HepG2 (cell line): ENCODE measurements at regions not wholly inside any gene's neighbourhood (a gene's known extent, or its start where the extent isn't known, plus 50 kb on each side); places are given as distances from the start of the nearest gene placed in this dataset.

ENCODE experiments used
- ATAC-seq: fragments of 200-7000 bp; cut with Tn5 transposase; 3 replicates; pipeline ENCODE4 v1.9.1; 2020; ENCODE audit warnings: mild to moderate bottlenecking, moderate library complexity
- BruUV-seq: library from RNA; stranded (reverse); fragments of 400-500 nt; replicated peaks from 2 replicates; lab custom pipeline; 2021; lab: Mats Ljungman, UMichigan
- CTCF ChIA-PET: fragments of 300-600 bp; formaldehyde crosslinking; extraction: SDS; loops from one replicate; lab custom pipeline; 2021; ENCODE audit warnings: low total read pairs, inconsistent platforms, low intra/inter-chr PET ratio; lab: Yijun Ruan, JAX
- POLR2A ChIA-PET: fragments of 350-600 bp; sonication (Branson Sonifier 250); formaldehyde crosslinking; loops from one replicate; lab custom pipeline; 2020; ENCODE audit warnings: antibody characterized with exemption, inconsistent platforms; lab: Yijun Ruan, JAX
- DNase-seq: peaks from one replicate; pipeline ENCODE4 v3.0.0-alpha.2; 2015; ENCODE audit warnings: low spot score
- FAIRE-seq: peaks from 3 replicates; lab custom pipeline; 2011; peaks lifted over from hg19 to GRCh38; lab: Jason Lieb, UNC
- H2AFZ ChIP-seq: one replicate; pipeline ENCODE4 v1.6.1; 2011; ENCODE audit warnings: low read length, inconsistent platforms
- H3K27ac ChIP-seq: fragments of 300-600 bp; 3 replicates; pipeline ENCODE4 v1.8.0; 2011; ENCODE audit warnings: mixed run types, mild to moderate bottlenecking, mixed read lengths, low read length, inconsistent platforms; ENCODE audit not compliant: insufficient read depth; ENCODE audit errors: extremely low read length
- H3K27me3 ChIP-seq, 2 experiments: fragments of 200-600 bp in 1 of 2; 2 replicates in 1 of 2; 3 replicates in 1 of 2; pipeline versions ENCODE4 v1.6.0 to v1.8.0; 2011; ENCODE audit warnings: low read length in 2 of 2, mild to moderate bottlenecking in 2 of 2, moderate library complexity in 2 of 2, inconsistent platforms in 1 of 2; ENCODE audit not compliant: insufficient read depth in 2 of 2, control insufficient read depth in 1 of 2
- H3K36me3 ChIP-seq, 2 experiments: fragments of 200-600 bp in 1 of 2; replicated peaks in 1 of 2; 2 replicates in 1 of 2; 3 replicates in 1 of 2; pipeline versions ENCODE4 v1.5.1 to v1.8.0; 2011; ENCODE audit warnings: low read length in 2 of 2, inconsistent platforms in 1 of 2; ENCODE audit not compliant: insufficient read depth in 2 of 2, control insufficient read depth in 1 of 2
- H3K4me1 ChIP-seq: 2 replicates; pipeline ENCODE4 v1.5.1; 2012; ENCODE audit warnings: low read length, inconsistent platforms; ENCODE audit not compliant: insufficient read depth
- H3K4me2 ChIP-seq: 2 replicates; pipeline ENCODE4 v1.6.0; 2011; ENCODE audit warnings: low read depth, low read length, inconsistent platforms
- H3K4me3 ChIP-seq, 3 experiments: fragments of 200-600 bp in 1 of 3; sonication (generic), shearing (Covaris generic) in 1 of 3; replicated peaks in 1 of 3; 2 replicates each; pipeline ENCODE4 v1.5.1; 2011 to 2016; ENCODE audit warnings: low read length in 3 of 3, inconsistent platforms in 2 of 3, low read depth in 2 of 3, mild to moderate bottlenecking in 2 of 3, control low read depth in 1 of 3, mixed read lengths in 1 of 3; ENCODE audit not compliant: insufficient read depth in 1 of 3
- H3K79me2 ChIP-seq: one replicate; pipeline ENCODE4 v1.6.1; 2011; ENCODE audit warnings: low read length, inconsistent platforms; ENCODE audit not compliant: insufficient read depth
- H3K9ac ChIP-seq: 2 replicates; pipeline ENCODE4 v1.6.0; 2011; ENCODE audit warnings: mild to moderate bottlenecking, low read depth, low read length, inconsistent platforms; ENCODE audit not compliant: insufficient read depth
- H3K9me3 ChIP-seq: 2 replicates; pipeline ENCODE4 v1.5.1; 2012; ENCODE audit warnings: mild to moderate bottlenecking, low read length
- H4K20me1 ChIP-seq: 2 replicates; pipeline ENCODE4 v1.6.0; 2011; ENCODE audit warnings: inconsistent platforms, mild to moderate bottlenecking, low read length, moderate library complexity; ENCODE audit not compliant: insufficient read depth
- CAMTA2 ChIP-seq: sonication (generic); formaldehyde crosslinking; IDR thresholded peaks from 2 replicates; pipeline ENCODE4 v1.4.0; 2020; ENCODE audit warnings: mild to moderate bottlenecking, missing genetic modification reagents, borderline replicate concordance
- IRF2 ChIP-seq: IDR thresholded peaks from 2 replicates; pipeline ENCODE4 v1.6.1; 2018; ENCODE audit warnings: missing genetic modification reagents, missing compliant biosample characterization
- MEF2D ChIP-seq: sonication (generic); formaldehyde crosslinking; IDR thresholded peaks from 2 replicates; pipeline ENCODE4 v1.5.1; 2020; ENCODE audit warnings: mild to moderate bottlenecking, missing genetic modification reagents
- NBN ChIP-seq: fragments of 450-650 bp; conservative IDR thresholded peaks from 2 replicates; pipeline ENCODE4 v1.6.1; 2017
- PPARG ChIP-seq: conservative IDR thresholded peaks from 2 replicates; pipeline ENCODE4 v1.6.1; 2016; ENCODE audit warnings: missing biosample characterization, missing genetic modification reagents
- REXO4 ChIP-seq: sonication (generic); formaldehyde crosslinking; IDR thresholded peaks from 2 replicates; pipeline ENCODE4 v1.8.0; 2022; ENCODE audit warnings: missing genetic modification reagents, mild to moderate bottlenecking, borderline replicate concordance
- SRSF4 ChIP-seq: fragments of 200-400 bp; formaldehyde crosslinking; IDR thresholded peaks from one replicate; pipeline ENCODE4 v1.6.1; 2018; ENCODE audit warnings: mild to moderate bottlenecking, low read depth, low read length, moderate library complexity; ENCODE audit not compliant: poor library complexity, severe bottlenecking
- ZNF143 ChIP-seq: sonication (generic); formaldehyde crosslinking; IDR thresholded peaks from 2 replicates; pipeline ENCODE4 v1.4.0; 2020; ENCODE audit warnings: missing genetic modification reagents
- ZNF292 ChIP-seq: sonication (generic); formaldehyde crosslinking; IDR thresholded peaks from 2 replicates; pipeline ENCODE4 v1.8.1; 2022; ENCODE audit warnings: mild to moderate bottlenecking, low read depth, missing genetic modification reagents, borderline replicate concordance
- ZNF510 ChIP-seq: sonication (generic); formaldehyde crosslinking; IDR thresholded peaks from 2 replicates; pipeline ENCODE4 v1.4.0; 2020; ENCODE audit warnings: low read depth, mild to moderate bottlenecking, missing genetic modification reagents
- ZNF614 ChIP-seq: IDR thresholded peaks from 2 replicates; pipeline ENCODE4 v1.6.1; 2018; ENCODE audit warnings: missing biosample characterization, missing genetic modification reagents, inconsistent platforms, borderline replicate concordance
- ZNF7 ChIP-seq: IDR thresholded peaks from 2 replicates; pipeline ENCODE4 v1.6.1; 2016; ENCODE audit warnings: missing biosample characterization, missing genetic modification reagents
- ZSCAN12 ChIP-seq: sonication (generic); formaldehyde crosslinking; IDR thresholded peaks from 2 replicates; pipeline ENCODE4 v1.9.0; 2021; ENCODE audit warnings: mild to moderate bottlenecking, missing genetic modification reagents
- in situ Hi-C: cut with HindIII; loops from 2 replicates; pipeline ENCODE4 v1.10.0; 2017; ENCODE audit warnings: low pct_unique_long_range_greater_than_20kb; ENCODE audit not compliant: extremely low pct_ligation_motif_present
- intact Hi-C: fragments of 100-400 bp; cut with micrococcal nuclease; formaldehyde crosslinking; loops from one replicate; pipeline ENCODE4 v1.10.0; 2022; ENCODE audit not compliant: unreplicated experiment
- TF ChIP-seq, protein P1 (sequence below): sonication (generic); formaldehyde crosslinking; IDR thresholded peaks from 2 replicates; pipeline ENCODE4 v1.9.0; 2021; ENCODE audit warnings: missing genetic modification reagents, borderline replicate concordance
- TF ChIP-seq, protein P2 (sequence below): sonication (generic); formaldehyde crosslinking; IDR thresholded peaks from 2 replicates; pipeline ENCODE4 v1.9.0; 2021; ENCODE audit warnings: missing genetic modification reagents, mild to moderate bottlenecking, borderline replicate concordance
- TF ChIP-seq, protein P3 (sequence below): sonication (generic); formaldehyde crosslinking; IDR thresholded peaks from 2 replicates; pipeline ENCODE4 v1.4.0; 2020; ENCODE audit warnings: missing genetic modification reagents
- TF ChIP-seq, protein P4 (sequence below): IDR thresholded peaks from 2 replicates; pipeline ENCODE4 v1.6.1; 2016; ENCODE audit warnings: control low read depth
- TF ChIP-seq, protein P5 (sequence below): sonication (generic); formaldehyde crosslinking; IDR thresholded peaks from 2 replicates; pipeline ENCODE4 v1.5.0; 2020; ENCODE audit warnings: missing genetic modification reagents

DNA sequence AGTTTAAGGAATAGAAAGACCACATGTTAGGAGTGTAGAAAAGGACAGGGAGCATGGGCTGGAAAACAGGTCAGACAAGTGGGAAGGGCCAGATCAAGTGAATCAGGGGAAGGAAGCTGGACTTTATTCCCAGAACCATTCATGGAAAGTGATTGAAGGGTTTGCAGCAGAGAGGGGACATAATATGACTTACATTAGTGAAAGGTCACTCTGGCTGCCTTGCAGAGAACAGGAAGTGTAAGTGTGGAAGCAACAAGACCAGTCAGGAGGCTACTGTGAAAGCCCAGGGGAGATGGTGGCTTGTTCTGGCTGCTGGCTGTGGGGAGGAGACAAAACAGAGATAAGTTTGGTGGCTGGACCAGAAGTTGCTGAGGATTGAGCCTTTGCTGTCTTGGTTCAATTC, 69.1 kb downstream of the VCPKMT start:
- POLR2A ChIA-PET = interaction anchor here (0.5 to 2.4 kb wide), 6 partner anchors 14 to 213 kb away, joined by 3 to 21 read pairs (median 7); partner anchors contain the start of gene ARF6
- FAIRE-seq (peak; percentile 77), DNase-seq (peak; percentile 79), ATAC-seq (peak; percentile 76)
- Histone ChIP-seq H3K4me1 (peaks cover 61% of the 10 kb centered on the region), H3K9ac (peak overlapping the region; percentile 12), H3K9me3 (no peaks in the 10 kb centered on the region), H3K27ac (peak overlapping the region; percentile 77), H3K36me3 (no peaks in the 10 kb centered on the region), H3K27me3 (no peaks in the 10 kb centered on the region; a peak in 2 of 5 replicates), H3K4me3 (peak overlapping the region in 2 of 3 experiments; percentile 17 to 19; a peak in 1 of 6 replicates), H2AFZ (peak overlapping the region; percentile 97), H3K79me2 (no peaks in the 10 kb centered on the region), H4K20me1 (no peaks in the 10 kb centered on the region), H3K4me2 (peak overlapping the region; percentile 60)
- BruUV-seq = no TSS peak
- in situ Hi-C loops (no loop called here), intact Hi-C loops (loop anchor here (2.0 to 10.0 kb wide), 2 partner anchors 14 to 58 kb away; no protein-coding TSS in a partner anchor)
- CTCF ChIA-PET = no interaction called here
- TF ChIP-seq SRSF4 (no peak), ZNF614 (CRISPR knock-in tag) (0 out of 2 replicates have a peak, but pooled peaks have one; percentile 24), NBN (no peak), CAMTA2 (no peak), REXO4 (CRISPR knock-in tag) (no peak), IRF2 (CRISPR knock-in tag) (no peak), ZNF143 (CRISPR knock-in tag) (no peak), PPARG (CRISPR knock-in tag) (peak; percentile 21; the same call in 1 of the 2 replicates), ZNF7 (no peak), ZNF510 (CRISPR knock-in tag) (no peak), ZNF292 (CRISPR knock-in tag) (peak; percentile 73; the same call in 1 of the 2 replicates), ZSCAN12 (no peak), MEF2D (0 out of 2 replicates have a peak, but pooled peaks have one; percentile 29)
- TF ChIP-seq, protein P1, sequence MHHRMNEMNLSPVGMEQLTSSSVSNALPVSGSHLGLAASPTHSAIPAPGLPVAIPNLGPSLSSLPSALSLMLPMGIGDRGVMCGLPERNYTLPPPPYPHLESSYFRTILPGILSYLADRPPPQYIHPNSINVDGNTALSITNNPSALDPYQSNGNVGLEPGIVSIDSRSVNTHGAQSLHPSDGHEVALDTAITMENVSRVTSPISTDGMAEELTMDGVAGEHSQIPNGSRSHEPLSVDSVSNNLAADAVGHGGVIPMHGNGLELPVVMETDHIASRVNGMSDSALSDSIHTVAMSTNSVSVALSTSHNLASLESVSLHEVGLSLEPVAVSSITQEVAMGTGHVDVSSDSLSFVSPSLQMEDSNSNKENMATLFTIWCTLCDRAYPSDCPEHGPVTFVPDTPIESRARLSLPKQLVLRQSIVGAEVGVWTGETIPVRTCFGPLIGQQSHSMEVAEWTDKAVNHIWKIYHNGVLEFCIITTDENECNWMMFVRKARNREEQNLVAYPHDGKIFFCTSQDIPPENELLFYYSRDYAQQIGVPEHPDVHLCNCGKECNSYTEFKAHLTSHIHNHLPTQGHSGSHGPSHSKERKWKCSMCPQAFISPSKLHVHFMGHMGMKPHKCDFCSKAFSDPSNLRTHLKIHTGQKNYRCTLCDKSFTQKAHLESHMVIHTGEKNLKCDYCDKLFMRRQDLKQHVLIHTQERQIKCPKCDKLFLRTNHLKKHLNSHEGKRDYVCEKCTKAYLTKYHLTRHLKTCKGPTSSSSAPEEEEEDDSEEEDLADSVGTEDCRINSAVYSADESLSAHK = no peak
- TF ChIP-seq, protein P2, sequence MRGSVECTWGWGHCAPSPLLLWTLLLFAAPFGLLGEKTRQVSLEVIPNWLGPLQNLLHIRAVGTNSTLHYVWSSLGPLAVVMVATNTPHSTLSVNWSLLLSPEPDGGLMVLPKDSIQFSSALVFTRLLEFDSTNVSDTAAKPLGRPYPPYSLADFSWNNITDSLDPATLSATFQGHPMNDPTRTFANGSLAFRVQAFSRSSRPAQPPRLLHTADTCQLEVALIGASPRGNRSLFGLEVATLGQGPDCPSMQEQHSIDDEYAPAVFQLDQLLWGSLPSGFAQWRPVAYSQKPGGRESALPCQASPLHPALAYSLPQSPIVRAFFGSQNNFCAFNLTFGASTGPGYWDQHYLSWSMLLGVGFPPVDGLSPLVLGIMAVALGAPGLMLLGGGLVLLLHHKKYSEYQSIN (CRISPR knock-in tag) = no peak
- TF ChIP-seq, protein P3, sequence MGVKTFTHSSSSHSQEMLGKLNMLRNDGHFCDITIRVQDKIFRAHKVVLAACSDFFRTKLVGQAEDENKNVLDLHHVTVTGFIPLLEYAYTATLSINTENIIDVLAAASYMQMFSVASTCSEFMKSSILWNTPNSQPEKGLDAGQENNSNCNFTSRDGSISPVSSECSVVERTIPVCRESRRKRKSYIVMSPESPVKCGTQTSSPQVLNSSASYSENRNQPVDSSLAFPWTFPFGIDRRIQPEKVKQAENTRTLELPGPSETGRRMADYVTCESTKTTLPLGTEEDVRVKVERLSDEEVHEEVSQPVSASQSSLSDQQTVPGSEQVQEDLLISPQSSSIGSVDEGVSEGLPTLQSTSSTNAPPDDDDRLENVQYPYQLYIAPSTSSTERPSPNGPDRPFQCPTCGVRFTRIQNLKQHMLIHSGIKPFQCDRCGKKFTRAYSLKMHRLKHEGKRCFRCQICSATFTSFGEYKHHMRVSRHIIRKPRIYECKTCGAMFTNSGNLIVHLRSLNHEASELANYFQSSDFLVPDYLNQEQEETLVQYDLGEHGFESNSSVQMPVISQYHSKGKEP = no peak
- TF ChIP-seq, protein P4, sequence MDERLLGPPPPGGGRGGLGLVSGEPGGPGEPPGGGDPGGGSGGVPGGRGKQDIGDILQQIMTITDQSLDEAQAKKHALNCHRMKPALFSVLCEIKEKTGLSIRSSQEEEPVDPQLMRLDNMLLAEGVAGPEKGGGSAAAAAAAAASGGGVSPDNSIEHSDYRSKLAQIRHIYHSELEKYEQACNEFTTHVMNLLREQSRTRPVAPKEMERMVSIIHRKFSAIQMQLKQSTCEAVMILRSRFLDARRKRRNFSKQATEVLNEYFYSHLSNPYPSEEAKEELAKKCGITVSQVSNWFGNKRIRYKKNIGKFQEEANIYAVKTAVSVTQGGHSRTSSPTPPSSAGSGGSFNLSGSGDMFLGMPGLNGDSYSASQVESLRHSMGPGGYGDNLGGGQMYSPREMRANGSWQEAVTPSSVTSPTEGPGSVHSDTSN (CRISPR knock-in tag) = no peak
- TF ChIP-seq, protein P5, sequence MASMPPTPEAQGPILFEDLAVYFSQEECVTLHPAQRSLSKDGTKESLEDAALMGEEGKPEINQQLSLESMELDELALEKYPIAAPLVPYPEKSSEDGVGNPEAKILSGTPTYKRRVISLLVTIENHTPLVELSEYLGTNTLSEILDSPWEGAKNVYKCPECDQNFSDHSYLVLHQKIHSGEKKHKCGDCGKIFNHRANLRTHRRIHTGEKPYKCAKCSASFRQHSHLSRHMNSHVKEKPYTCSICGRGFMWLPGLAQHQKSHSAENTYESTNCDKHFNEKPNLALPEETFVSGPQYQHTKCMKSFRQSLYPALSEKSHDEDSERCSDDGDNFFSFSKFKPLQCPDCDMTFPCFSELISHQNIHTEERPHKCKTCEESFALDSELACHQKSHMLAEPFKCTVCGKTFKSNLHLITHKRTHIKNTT (CRISPR knock-in tag) = no peak
